HG03520 (cell line): ENCODE measurements at regions not wholly inside any gene's neighbourhood (a gene's known extent, or its start where the extent isn't known, plus 50 kb on each side); places are given as distances from the start of the nearest gene placed in this dataset.
"Not testable (repeated sequence)": the region's sequence is repeated elsewhere in the genome, so short reads cannot be mapped to it uniquely, and the experiment has no call there.

ENCODE experiments used
- ATAC-seq: cut with Tn5 transposase; IDR thresholded peaks from one replicate; pipeline ENCODE4 v1.9.1; 2021; ENCODE audit warnings: mild to moderate bottlenecking, moderate library complexity; ENCODE audit not compliant: unreplicated experiment

GRCh38 chr9:85878872-85879597 lies 61.9 kb upstream of the NAA35 start:
- ATAC-seq = not testable (repeated sequence)

GRCh38 chr9:85880507-85880906 lies 60.4 kb upstream of the NAA35 start:
- ATAC-seq = not testable (repeated sequence)

GRCh38 chr9:85884256-85884655 lies 56.7 kb upstream of the NAA35 start:
- ATAC-seq = no peak

- ATAC-seq = no peak
These were observed 50.0 kb upstream of the NAA35 start for GRCh38 chr9:85890962-85891361.
